ENCODE measurements at regions not wholly inside any gene's neighbourhood (a gene's known extent, or its start where the extent isn't known, plus 50 kb on each side); places are given as distances from the start of the nearest gene placed in this dataset.

DNA sequence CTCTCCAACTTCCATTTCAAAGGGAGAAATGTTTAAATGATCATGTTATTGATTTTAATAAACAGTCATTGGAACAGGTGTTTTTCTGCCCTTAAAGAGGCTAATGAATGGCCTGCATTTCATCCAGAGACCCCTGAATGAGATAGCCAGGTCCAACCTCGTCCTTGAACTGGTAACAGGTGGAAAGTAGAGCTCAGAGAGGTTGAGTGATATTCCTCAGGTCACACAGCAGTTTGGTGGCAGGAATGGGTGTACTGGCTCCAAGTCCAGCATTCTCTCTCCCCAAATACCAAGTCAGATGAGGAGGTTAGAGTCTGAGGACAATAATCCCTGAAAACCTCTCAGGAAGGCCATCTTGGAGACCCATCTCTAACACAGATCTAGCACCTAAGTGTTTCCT is 81.7 kb upstream of the ANO1 start:
- TF ChIP-seq, protein P1, sequence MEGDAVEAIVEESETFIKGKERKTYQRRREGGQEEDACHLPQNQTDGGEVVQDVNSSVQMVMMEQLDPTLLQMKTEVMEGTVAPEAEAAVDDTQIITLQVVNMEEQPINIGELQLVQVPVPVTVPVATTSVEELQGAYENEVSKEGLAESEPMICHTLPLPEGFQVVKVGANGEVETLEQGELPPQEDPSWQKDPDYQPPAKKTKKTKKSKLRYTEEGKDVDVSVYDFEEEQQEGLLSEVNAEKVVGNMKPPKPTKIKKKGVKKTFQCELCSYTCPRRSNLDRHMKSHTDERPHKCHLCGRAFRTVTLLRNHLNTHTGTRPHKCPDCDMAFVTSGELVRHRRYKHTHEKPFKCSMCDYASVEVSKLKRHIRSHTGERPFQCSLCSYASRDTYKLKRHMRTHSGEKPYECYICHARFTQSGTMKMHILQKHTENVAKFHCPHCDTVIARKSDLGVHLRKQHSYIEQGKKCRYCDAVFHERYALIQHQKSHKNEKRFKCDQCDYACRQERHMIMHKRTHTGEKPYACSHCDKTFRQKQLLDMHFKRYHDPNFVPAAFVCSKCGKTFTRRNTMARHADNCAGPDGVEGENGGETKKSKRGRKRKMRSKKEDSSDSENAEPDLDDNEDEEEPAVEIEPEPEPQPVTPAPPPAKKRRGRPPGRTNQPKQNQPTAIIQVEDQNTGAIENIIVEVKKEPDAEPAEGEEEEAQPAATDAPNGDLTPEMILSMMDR (IDR thresholded peaks at IDR 0.05): no peak
- TF ChIP-seq POLR2A (IDR thresholded peaks at IDR 0.05): no peak

Data from testis (tissue), 2 donors.